ENCODE measurements at regions not wholly inside any gene's neighbourhood (a gene's known extent, or its start where the extent isn't known, plus 50 kb on each side); places are given as distances from the start of the nearest gene placed in this dataset.

- Histone ChIP-seq H3K4me1 (ENCODE audit: control insufficient read depth, insufficient read depth, low read length) (no peaks in the 10 kb centered on the region), H3K36me3 (ENCODE audit: control insufficient read depth in 2 of 2, insufficient read depth in 1 of 2, low read length in 2 of 2) (no peaks in the 10 kb centered on the region), H3K9me3 (ENCODE audit: control insufficient read depth, insufficient read depth, low read depth, low read length) (no peaks in the 10 kb centered on the region), H3K4me3 (ENCODE audit: low read depth, low read length) (no peak overlapping the region), H3K27ac (ENCODE audit: extremely low read depth, low read depth, low read length) (no peak overlapping the region)
- ChIA-PET POLR2A (no interaction called here), CTCF (interaction anchor here (1.1 kb wide), 1 partner anchor 21 kb away, joined by 3 read pairs; no protein-coding TSS in a partner anchor)
- no peak for TF ChIP-seq SP2 (tag by site-specific recombination; IDR thresholded peaks at IDR 0.05)
- TF ChIP-seq ZNF600 (tag by site-specific recombination; IDR thresholded peaks at IDR 0.05): no peak
- no peak for TF ChIP-seq ZNF488 (tag by site-specific recombination; IDR thresholded peaks at IDR 0.05)
- TF ChIP-seq ZBTB11 (tag by site-specific recombination; conservative IDR thresholded peaks at IDR 0.05; ENCODE audit: low read depth): no peak
- TF ChIP-seq ZNF2 (tag by site-specific recombination; IDR thresholded peaks at IDR 0.05): no peak
- TF ChIP-seq PRDM6 (tag by site-specific recombination; IDR thresholded peaks at IDR 0.05): no peak
- TF ChIP-seq ZNF292 (tag by site-specific recombination; IDR thresholded peaks at IDR 0.05; ENCODE audit: borderline replicate concordance, low read depth): no peak
- TF ChIP-seq SCRT1 (tag by site-specific recombination; IDR thresholded peaks at IDR 0.05; ENCODE audit: borderline replicate concordance): no peak
- TF ChIP-seq ZNF26 (tag by site-specific recombination; IDR thresholded peaks at IDR 0.05): no peak
- no peak for TF ChIP-seq ZBTB44 (tag by site-specific recombination; IDR thresholded peaks at IDR 0.05)
- TF ChIP-seq KLF8 (tag by site-specific recombination; IDR thresholded peaks at IDR 0.05): no peak
Measured at GRCh38 chr5:57382655-57383054, 100.0 kb downstream of the ACTBL2 start.

GRCh38 chr5:57370376-57370775, 112.2 kb downstream of the ACTBL2 start:
- Histone ChIP-seq H3K27ac (ENCODE audit: extremely low read depth, low read depth, low read length) (no peak overlapping the region), H3K4me1 (ENCODE audit: control insufficient read depth, insufficient read depth, low read length) (no peaks in the 10 kb centered on the region)
- POLR2A ChIA-PET: no interaction called here

DNA sequence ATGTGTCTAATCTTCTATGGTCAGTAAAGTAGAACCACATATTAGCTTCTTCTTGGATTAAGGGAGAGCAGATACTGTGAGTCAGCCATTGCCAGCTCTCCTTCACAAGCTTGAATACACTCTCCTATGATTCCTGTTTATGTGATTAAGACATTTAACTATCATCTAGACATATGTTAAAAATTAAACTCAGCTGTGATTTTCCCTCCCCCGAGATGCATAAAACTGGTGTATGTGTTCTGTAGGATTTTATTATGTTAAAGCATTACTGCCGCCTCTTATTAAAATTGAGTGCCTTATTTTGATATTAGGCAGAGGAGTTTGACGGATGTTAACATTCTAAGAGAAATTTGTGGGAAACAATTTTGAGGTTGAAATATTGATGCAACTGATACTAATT, 114.6 kb downstream of the ACTBL2 start:
- CTCF ChIA-PET: interaction anchor here (0.6 kb wide), 1 partner anchor 70 kb away, joined by 3 read pairs; no protein-coding TSS in a partner anchor
- Histone ChIP-seq H3K36me3 (ENCODE audit: control insufficient read depth in 2 of 2, insufficient read depth in 1 of 2, low read length in 2 of 2) (no peaks in the 10 kb centered on the region), H3K9me3 (ENCODE audit: control insufficient read depth, insufficient read depth, low read depth, low read length) (no peaks in the 10 kb centered on the region), H3K4me1 (ENCODE audit: control insufficient read depth, insufficient read depth, low read length) (no peaks in the 10 kb centered on the region), H3K4me3 (ENCODE audit: low read depth, low read length) (no peak overlapping the region), H3K27ac (ENCODE audit: extremely low read depth, low read depth, low read length) (no peak overlapping the region)
- POLR2A ChIA-PET: no interaction called here
- TF ChIP-seq PRDM6 (tag by site-specific recombination; IDR thresholded peaks at IDR 0.05) (no peak), WT1 (tag by site-specific recombination; IDR thresholded peaks at IDR 0.05) (no peak), ZNF830 (tag by site-specific recombination; IDR thresholded peaks at IDR 0.05; ENCODE audit: low read depth) (no peak), ZNF624 (tag by site-specific recombination; IDR thresholded peaks at IDR 0.05) (no peak), ZNF544 (tag by site-specific recombination; IDR thresholded peaks at IDR 0.05) (no peak), ZBTB7A (tag by site-specific recombination; IDR thresholded peaks at IDR 0.05; ENCODE audit: low read depth) (no peak)
- TF ChIP-seq, protein P1, sequence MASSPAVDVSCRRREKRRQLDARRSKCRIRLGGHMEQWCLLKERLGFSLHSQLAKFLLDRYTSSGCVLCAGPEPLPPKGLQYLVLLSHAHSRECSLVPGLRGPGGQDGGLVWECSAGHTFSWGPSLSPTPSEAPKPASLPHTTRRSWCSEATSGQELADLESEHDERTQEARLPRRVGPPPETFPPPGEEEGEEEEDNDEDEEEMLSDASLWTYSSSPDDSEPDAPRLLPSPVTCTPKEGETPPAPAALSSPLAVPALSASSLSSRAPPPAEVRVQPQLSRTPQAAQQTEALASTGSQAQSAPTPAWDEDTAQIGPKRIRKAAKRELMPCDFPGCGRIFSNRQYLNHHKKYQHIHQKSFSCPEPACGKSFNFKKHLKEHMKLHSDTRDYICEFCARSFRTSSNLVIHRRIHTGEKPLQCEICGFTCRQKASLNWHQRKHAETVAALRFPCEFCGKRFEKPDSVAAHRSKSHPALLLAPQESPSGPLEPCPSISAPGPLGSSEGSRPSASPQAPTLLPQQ (tag by site-specific recombination; IDR thresholded peaks at IDR 0.05): no peak

More at GRCh38 chr5:57370376-57370775, 112.2 kb downstream of the ACTBL2 start:
- CTCF ChIA-PET: interaction anchor here (0.7 to 1.4 kb wide), 2 partner anchors 32 to 65 kb away, joined by 3 to 5 read pairs; no protein-coding TSS in a partner anchor
- Histone ChIP-seq H3K9me3 (ENCODE audit: control insufficient read depth, insufficient read depth, low read depth, low read length) (no peaks in the 10 kb centered on the region), H3K4me3 (ENCODE audit: low read depth, low read length) (no peak overlapping the region), H3K36me3 (ENCODE audit: control insufficient read depth in 2 of 2, insufficient read depth in 1 of 2, low read length in 2 of 2) (no peaks in the 10 kb centered on the region)
- TF ChIP-seq ZNF677 (tag by site-specific recombination; IDR thresholded peaks at IDR 0.05): no peak
- no peak for TF ChIP-seq ZSCAN16 (tag by site-specific recombination; IDR thresholded peaks at IDR 0.05)
